Stimulated activated CD4-positive, alpha-beta T cell treated with anti-CD3 and anti-CD28 coated beads, Interleukin-1b, Interleukin-23, amount 100 ng/mL, for 1 hour (primary cell): ENCODE measurements at regions not wholly inside any gene's neighbourhood (a gene's known extent, or its start where the extent isn't known, plus 50 kb on each side); places are given as distances from the start of the nearest gene placed in this dataset.
"Not testable (repeated sequence)": the region's sequence is repeated elsewhere in the genome, so short reads cannot be mapped to it uniquely, and the experiment has no call there.

Source experiments
- DNase-seq, 2 donors: peaks; one replicate each; pipeline ENCODE4 v3.0.0-alpha.2; 2020; ENCODE audit warnings: low read depth in 2 of 2

GRCh38 chr6:2307799-2308198, 62.4 kb upstream of the GMDS start:
- DNase-seq = no peak

- no peak for DNase-seq
These were observed 60.5 kb upstream of the GMDS start for GRCh38 chr6:2305951-2306350.

DNA sequence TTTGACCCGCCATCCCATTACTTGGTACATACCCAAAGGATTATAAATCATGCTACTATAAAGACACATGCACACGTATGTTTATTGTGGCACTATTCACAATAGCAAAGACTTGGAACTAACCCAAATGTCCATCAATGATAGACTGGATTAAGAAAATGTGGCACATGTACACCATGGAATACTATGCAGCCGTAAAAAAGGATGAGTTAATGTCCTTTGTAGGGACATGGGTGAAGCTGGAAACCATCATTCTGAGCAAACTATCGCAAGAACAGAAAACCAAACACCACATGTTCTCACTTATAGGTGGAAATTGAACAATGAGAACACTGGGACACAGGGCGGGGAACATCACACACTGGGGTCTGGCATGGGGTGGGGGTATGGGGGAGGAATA, 57.1 kb upstream of the GMDS start:
- DNase-seq = not testable (repeated sequence)

DNA sequence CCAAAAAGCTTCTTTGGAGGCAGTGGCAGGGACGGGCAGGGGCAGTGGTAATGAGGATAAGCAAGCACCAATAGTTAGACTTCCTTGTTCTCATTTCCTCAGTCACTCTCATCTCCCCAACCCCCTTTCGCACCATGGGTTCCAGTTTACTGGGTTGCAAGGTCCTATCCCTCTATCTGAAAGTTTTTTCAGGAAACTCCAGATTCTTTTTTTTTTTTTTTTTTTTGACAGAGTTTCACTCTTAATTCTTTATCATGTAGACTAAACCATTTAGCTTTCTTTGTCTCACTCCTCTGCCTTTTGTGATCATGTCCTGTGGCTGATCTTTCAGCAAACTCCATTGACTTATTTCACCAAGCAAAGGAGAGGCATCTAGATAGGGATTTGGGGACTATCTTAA, 51.4 kb upstream of the GMDS start:
- no peak for DNase-seq
